Mesendoderm (in vitro differentiated cells): ENCODE measurements at regions not wholly inside any gene's neighbourhood (a gene's known extent, or its start where the extent isn't known, plus 50 kb on each side); places are given as distances from the start of the nearest gene placed in this dataset.

Source experiments
- DNase-seq: peaks from one replicate; pipeline ENCODE4 v3.0.0; 2013
- H2AK5ac ChIP-seq: 2 replicates; pipeline ENCODE4 v1.6.1; 2013; ENCODE audit warnings: low read length, inconsistent platforms
- H2BK120ac ChIP-seq: 2 replicates; pipeline ENCODE4 v1.6.1; 2013; ENCODE audit warnings: low read depth, mild to moderate bottlenecking, low read length, moderate library complexity, mixed read lengths
- H2BK15ac ChIP-seq: replicated peaks from 2 replicates; pipeline ENCODE4 v1.6.1; 2013; ENCODE audit warnings: low read depth, mild to moderate bottlenecking, moderate library complexity
- H2BK5ac ChIP-seq: 2 replicates; pipeline ENCODE4 v1.6.1; 2013; ENCODE audit warnings: low read length, inconsistent platforms
- H3K18ac ChIP-seq: 2 replicates; pipeline ENCODE4 v1.6.1; 2013; ENCODE audit warnings: mild to moderate bottlenecking, low read length, mixed read lengths
- H3K23ac ChIP-seq: one replicate; pipeline ENCODE4 v1.6.1; 2013; ENCODE audit warnings: low read length
- H3K27ac ChIP-seq: 2 replicates; pipeline ENCODE4 v1.5.1; 2013; ENCODE audit warnings: low read depth, mild to moderate bottlenecking, inconsistent platforms, low read length, moderate library complexity
- H3K27me3 ChIP-seq: 2 replicates; pipeline ENCODE4 v1.6.1; 2013; ENCODE audit warnings: low read length, control low read depth, mild to moderate bottlenecking, inconsistent platforms; ENCODE audit not compliant: insufficient read depth, poor library complexity
- H3K36me3 ChIP-seq: 2 replicates; pipeline ENCODE4 v1.6.1; 2013; ENCODE audit warnings: low read length, inconsistent platforms; ENCODE audit not compliant: control insufficient read depth, insufficient read depth
- H3K4ac ChIP-seq: one replicate; pipeline ENCODE4 v1.6.1; 2013; ENCODE audit warnings: low read depth, mild to moderate bottlenecking, low read length, moderate library complexity
- H3K4me1 ChIP-seq: 2 replicates; pipeline ENCODE4 v1.6.1; 2013; ENCODE audit warnings: low read depth, low read length, inconsistent platforms; ENCODE audit not compliant: control insufficient read depth
- H3K4me2 ChIP-seq: 2 replicates; pipeline ENCODE4 v1.6.1; 2013; ENCODE audit warnings: low read length
- H3K4me3 ChIP-seq: 2 replicates; pipeline ENCODE4 v1.5.1; 2013; ENCODE audit warnings: mild to moderate bottlenecking, low read length
- H3K56ac ChIP-seq: one replicate; pipeline ENCODE4 v1.6.1; 2013; ENCODE audit warnings: low read length
- H3K79me1 ChIP-seq: 2 replicates; pipeline ENCODE4 v1.6.1; 2013; ENCODE audit warnings: low read length, inconsistent platforms
- H3K79me2 ChIP-seq: 2 replicates; pipeline ENCODE4 v1.6.1; 2013; ENCODE audit warnings: mild to moderate bottlenecking, low read length; ENCODE audit not compliant: control insufficient read depth, insufficient read depth
- H3K9ac ChIP-seq: 2 replicates; pipeline ENCODE4 v1.6.1; 2013; ENCODE audit warnings: low read length, inconsistent platforms
- H4K5ac ChIP-seq: one replicate; pipeline ENCODE4 v1.6.1; 2013; ENCODE audit warnings: low read length
- H4K8ac ChIP-seq: one replicate; pipeline ENCODE4 v1.6.1; 2013; ENCODE audit warnings: low read depth, mild to moderate bottlenecking, control low read depth, low read length, moderate library complexity
- WGBS: extraction: QIAGEN DNeasy Blood & Tissue Kit; methylation state at CpG from one replicate; pipeline ENCODE4 v1.1.7; 2013; ENCODE audit warnings: low lambda C conversion rate, missing lambda C conversion rate; ENCODE audit not compliant: insufficient coverage; ENCODE audit errors: extremely low coverage; 5-methylcytosine and 5-hydroxymethylcytosine counted together

DNA sequence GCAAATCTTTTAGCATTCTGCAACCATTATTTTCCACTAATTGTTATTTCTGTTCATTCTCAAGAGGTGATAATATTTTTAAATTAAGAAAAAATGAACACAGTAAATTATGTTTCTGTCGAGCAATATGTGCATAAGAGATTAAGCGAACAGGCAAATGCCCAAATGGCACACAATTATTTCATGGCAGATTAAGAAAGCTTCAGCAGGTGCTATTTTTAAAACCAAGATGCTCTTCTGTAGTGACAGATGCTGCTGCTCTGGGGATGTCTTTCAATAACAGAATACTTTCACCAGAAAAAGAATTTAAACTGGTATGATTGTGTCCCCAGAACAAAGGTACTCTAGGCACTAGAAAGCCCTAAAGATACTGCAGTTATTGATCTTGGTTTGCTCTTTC is 412.7 kb upstream of the SORCS1 start:
- Histone ChIP-seq H3K79me1 (no peaks in the 10 kb centered on the region), H3K9ac (no peak overlapping the region), H3K4me2 (no peak overlapping the region), H2BK15ac (no peak overlapping the region), H3K4me3 (no peak overlapping the region), H3K4me1 (no peaks in the 10 kb centered on the region), H2BK5ac (no peak overlapping the region), H3K27me3 (no peaks in the 10 kb centered on the region), H3K23ac (no peak overlapping the region), H3K56ac (no peak overlapping the region), H4K8ac (no peak overlapping the region), H3K18ac (no peak overlapping the region), H2BK120ac (no peak overlapping the region), H3K36me3 (no peaks in the 10 kb centered on the region), H3K4ac (no peak overlapping the region), H3K27ac (no peak overlapping the region), H3K79me2 (no peaks in the 10 kb centered on the region), H2AK5ac (no peak overlapping the region), H4K5ac (no peak overlapping the region)
- no CpG with 5 or more reads among the region's 2 CpGs for WGBS
- no peak for DNase-seq

DNA sequence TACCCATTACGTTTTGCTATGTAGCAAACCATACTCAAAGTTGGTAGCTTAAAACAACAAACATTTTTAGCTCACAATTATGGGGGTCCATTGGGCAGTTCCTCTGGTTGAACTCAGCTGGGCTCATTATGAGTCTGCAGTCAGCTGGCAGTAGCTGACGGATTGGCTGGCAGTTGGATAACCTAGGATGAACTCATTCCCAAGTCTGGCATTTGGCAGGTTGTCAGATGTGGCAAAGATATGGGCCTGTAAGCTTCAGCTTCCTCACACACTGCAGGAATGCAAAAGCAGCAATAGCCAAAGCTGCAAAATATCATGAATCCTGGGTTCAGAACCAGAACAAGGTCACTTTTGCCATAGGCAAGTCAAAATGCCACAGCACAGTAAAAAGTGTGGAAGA is 412.2 kb upstream of the SORCS1 start:
- no peak overlapping the region for H3K18ac ChIP-seq
- no peaks in the 10 kb centered on the region for H3K36me3 ChIP-seq
- H3K23ac ChIP-seq, result no peak overlapping the region
- no CpG with 5 or more reads among the region's 2 CpGs for WGBS
- no peak overlapping the region for H4K8ac ChIP-seq
- no peak overlapping the region for H2BK15ac ChIP-seq
- no peak overlapping the region for H2BK5ac ChIP-seq
- peak; percentile 12 for DNase-seq
- H3K9ac ChIP-seq, result no peak overlapping the region
- H3K56ac ChIP-seq, result no peak overlapping the region
- H3K4me3 ChIP-seq, result no peak overlapping the region
- H2AK5ac ChIP-seq, result no peak overlapping the region
- H3K79me1 ChIP-seq, result no peaks in the 10 kb centered on the region
- H3K27me3 ChIP-seq, result no peaks in the 10 kb centered on the region
- H2BK120ac ChIP-seq, result no peak overlapping the region
- H4K5ac ChIP-seq, result no peak overlapping the region
- H3K4me1 ChIP-seq, result no peaks in the 10 kb centered on the region
- H3K27ac ChIP-seq, result no peak overlapping the region
- H3K4me2 ChIP-seq, result no peak overlapping the region
- H3K79me2 ChIP-seq, result no peaks in the 10 kb centered on the region
- H3K4ac ChIP-seq, result no peak overlapping the region

DNA sequence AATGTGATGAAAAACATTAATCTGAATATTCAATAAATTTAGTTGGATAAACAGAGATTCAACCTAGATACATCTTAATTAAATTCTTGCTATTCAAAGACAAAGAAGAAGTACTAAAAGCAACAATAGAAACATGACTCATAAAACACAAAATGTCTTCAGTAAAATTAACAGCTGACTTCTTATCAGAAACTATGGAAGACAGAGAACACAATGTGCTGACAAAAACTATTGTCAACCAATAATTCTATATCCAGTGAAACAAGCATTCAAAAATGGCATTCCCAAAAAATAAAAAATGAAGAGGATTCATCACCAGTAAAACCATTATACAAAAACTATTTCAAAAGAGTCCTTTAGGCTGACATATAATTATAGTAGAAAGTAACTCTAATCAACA is 400.5 kb upstream of the SORCS1 start:
- H3K9ac ChIP-seq, result no peak overlapping the region
- no peak overlapping the region for H2BK15ac ChIP-seq
- no peak overlapping the region for H3K56ac ChIP-seq
- no peak overlapping the region for H2BK120ac ChIP-seq
- H3K4me1 ChIP-seq, result no peaks in the 10 kb centered on the region
- no peak overlapping the region for H4K5ac ChIP-seq
- H2BK5ac ChIP-seq, result no peak overlapping the region
- no peak overlapping the region for H3K4ac ChIP-seq
- H4K8ac ChIP-seq, result no peak overlapping the region
- no peak overlapping the region for H3K4me3 ChIP-seq
- H2AK5ac ChIP-seq, result no peak overlapping the region
- no peaks in the 10 kb centered on the region for H3K36me3 ChIP-seq
- no peaks in the 10 kb centered on the region for H3K79me2 ChIP-seq
- no peak overlapping the region for H3K4me2 ChIP-seq
- H3K79me1 ChIP-seq, result no peaks in the 10 kb centered on the region
- H3K18ac ChIP-seq, result no peak overlapping the region
- no peak overlapping the region for H3K23ac ChIP-seq
- H3K27ac ChIP-seq, result no peak overlapping the region
- H3K27me3 ChIP-seq, result no peaks in the 10 kb centered on the region
- DNase-seq, result no peak

- Histone ChIP-seq H3K27ac (no peak overlapping the region), H3K4ac (no peak overlapping the region), H3K9ac (no peak overlapping the region), H3K23ac (no peak overlapping the region), H3K27me3 (no peaks in the 10 kb centered on the region), H3K79me2 (no peaks in the 10 kb centered on the region), H3K4me1 (no peaks in the 10 kb centered on the region), H4K5ac (no peak overlapping the region), H3K4me3 (no peak overlapping the region), H3K56ac (no peak overlapping the region), H4K8ac (no peak overlapping the region), H2BK120ac (no peak overlapping the region), H2BK15ac (no peak overlapping the region), H3K79me1 (no peaks in the 10 kb centered on the region), H3K36me3 (no peaks in the 10 kb centered on the region), H3K4me2 (no peak overlapping the region), H2AK5ac (no peak overlapping the region), H2BK5ac (no peak overlapping the region), H3K18ac (no peak overlapping the region)
- DNase-seq, result no peak
These were observed 396.7 kb upstream of the SORCS1 start for GRCh38 chr10:107561136-107561650.

DNA sequence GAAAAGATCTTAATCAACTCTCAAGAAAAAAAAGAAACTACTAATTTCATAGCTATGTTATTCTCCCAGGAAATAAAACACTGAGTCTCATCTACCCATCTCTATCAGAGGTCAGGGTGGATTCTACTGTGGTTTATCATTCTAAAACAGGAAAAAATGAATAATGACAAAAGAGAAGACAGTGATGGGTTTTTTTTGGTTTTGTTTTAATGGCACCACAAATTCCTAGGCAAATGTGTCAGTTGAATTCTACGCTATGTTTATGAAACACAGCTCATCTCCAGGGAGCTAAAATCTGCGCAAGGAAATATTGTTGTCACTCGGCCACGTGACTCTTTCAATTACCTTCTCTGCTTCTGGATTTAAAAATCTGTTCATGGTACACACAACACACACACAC is 393.4 kb upstream of the SORCS1 start:
- Histone ChIP-seq H3K4ac (no peak overlapping the region), H3K79me2 (no peaks in the 10 kb centered on the region), H2BK5ac (no peak overlapping the region), H3K4me2 (no peak overlapping the region), H3K4me3 (no peak overlapping the region), H3K56ac (no peak overlapping the region), H4K5ac (no peak overlapping the region), H3K4me1 (no peaks in the 10 kb centered on the region), H3K18ac (no peak overlapping the region), H3K36me3 (no peaks in the 10 kb centered on the region), H3K27ac (no peak overlapping the region), H2AK5ac (no peak overlapping the region), H3K79me1 (no peaks in the 10 kb centered on the region), H3K27me3 (no peaks in the 10 kb centered on the region), H2BK120ac (no peak overlapping the region), H2BK15ac (no peak overlapping the region), H4K8ac (no peak overlapping the region), H3K23ac (no peak overlapping the region), H3K9ac (no peak overlapping the region)
- DNase-seq, result no peak
- WGBS, result no CpG with 5 or more reads among the region's 4 CpGs

- Histone ChIP-seq H2AK5ac (no peak overlapping the region), H3K79me1 (no peaks in the 10 kb centered on the region), H3K27me3 (no peaks in the 10 kb centered on the region), H3K79me2 (no peaks in the 10 kb centered on the region), H3K9ac (no peak overlapping the region), H3K4me2 (no peak overlapping the region), H3K36me3 (no peaks in the 10 kb centered on the region), H2BK5ac (no peak overlapping the region), H2BK120ac (no peak overlapping the region), H3K18ac (no peak overlapping the region), H4K8ac (no peak overlapping the region), H4K5ac (no peak overlapping the region), H3K4me1 (no peaks in the 10 kb centered on the region), H3K27ac (no peak overlapping the region), H3K56ac (no peak overlapping the region), H3K4me3 (no peak overlapping the region), H3K23ac (no peak overlapping the region), H3K4ac (no peak overlapping the region), H2BK15ac (no peak overlapping the region)
- no CpG with 5 or more reads among the region's 1 CpG for WGBS
- no peak for DNase-seq
These were observed 389.8 kb upstream of the SORCS1 start for GRCh38 chr10:107554333-107554732.
